Tibial nerve (tissue), 4 donors: ENCODE measurements at regions not wholly inside any gene's neighbourhood (a gene's known extent, or its start where the extent isn't known, plus 50 kb on each side); places are given as distances from the start of the nearest gene placed in this dataset.

Experiments used
- CTCF ChIP-seq, 5 experiments: fragments of 200-600 bp in 3 of 5; fragments of 450-650 bp in 2 of 5; sonication (generic) in 3 of 5; IDR thresholded peaks; one replicate each; pipeline ENCODE4 v1.5.1; 2016 to 2019; ENCODE audit warnings: antibody characterized with exemption in 5 of 5, mild to moderate bottlenecking in 3 of 5, moderate library complexity in 2 of 5
- EP300 ChIP-seq, 2 donors: sonication (generic); formaldehyde crosslinking; IDR thresholded peaks; one replicate each; pipeline ENCODE4 v1.6.1; 2017; ENCODE audit warnings: antibody characterized with exemption in 2 of 2, mild to moderate bottlenecking in 1 of 2
- POLR2A ChIP-seq, 2 donors: fragments of 450-650 bp; IDR thresholded peaks; one replicate each; pipeline ENCODE4 v1.6.1; 2017; ENCODE audit warnings: antibody characterized with exemption in 2 of 2, mild to moderate bottlenecking in 2 of 2, moderate library complexity in 2 of 2

- TF ChIP-seq CTCF (IDR thresholded peaks at IDR 0.05) (no peak), POLR2A (IDR thresholded peaks at IDR 0.05) (no peak), EP300 (IDR thresholded peaks at IDR 0.05) (no peak)
Observed at GRCh38 chr4:184932343-184932742, 85.9 kb upstream of the HELT start.
